GM12878 (cell line): ENCODE measurements at regions not wholly inside any gene's neighbourhood (a gene's known extent, or its start where the extent isn't known, plus 50 kb on each side); places are given as distances from the start of the nearest gene placed in this dataset.

Experiments
- ATAC-seq: fragments of 200-7000 bp; cut with Tn5 transposase; 3 replicates; pipeline ENCODE4 v1.9.1; 2020; ENCODE audit warnings: mild to moderate bottlenecking, moderate library complexity
- BruUV-seq: library from RNA; stranded (reverse); fragments of 400-500 nt; replicated peaks from 2 replicates; lab custom pipeline; 2021; lab: Mats Ljungman, UMichigan
- CTCF ChIA-PET: fragments of 300-600 bp; sonication (Branson Sonifier 250); formaldehyde crosslinking; extraction: SDS; loops from one replicate; lab custom pipeline; 2021; ENCODE audit warnings: inconsistent platforms; lab: Yijun Ruan, JAX
- POLR2A ChIA-PET: fragments of 350-600 bp; formaldehyde crosslinking; extraction: SDS; loops from one replicate; lab custom pipeline; 2021; ENCODE audit warnings: inconsistent platforms; lab: Charles Lee
- RAD21 ChIA-PET: fragments of 300-600 bp; sonication (Branson Sonifier 250); formaldehyde crosslinking; loops from one replicate; lab custom pipeline; 2023; ENCODE audit warnings: antibody characterized with exemption; ENCODE audit not compliant: unreplicated experiment; lab: Charles Lee
- SMC1A ChIA-PET: fragments of 300-600 bp; sonication (Branson Sonifier 250); formaldehyde crosslinking; loops from one replicate; lab custom pipeline; 2023; ENCODE audit not compliant: unreplicated experiment, uncharacterized antibody; lab: Charles Lee
- DNase-seq: peaks from one replicate; pipeline ENCODE4 v3.0.0-alpha.2; 2011; ENCODE audit warnings: low read depth, low spot score
- FAIRE-seq: peaks from 3 replicates; lab custom pipeline; 2011; peaks lifted over from hg19 to GRCh38; lab: Jason Lieb, UNC
- H2AFZ ChIP-seq: 2 replicates; pipeline ENCODE4 v1.6.0; 2011; ENCODE audit warnings: low read depth, low read length, control low read depth; ENCODE audit not compliant: control insufficient read depth
- H3K27ac ChIP-seq: 2 replicates; pipeline ENCODE4 v1.5.1; 2011; ENCODE audit warnings: control low read depth; ENCODE audit not compliant: control insufficient read depth, insufficient read depth
- H3K27me3 ChIP-seq, 2 experiments: replicated peaks in 1 of 2; 2 replicates each; pipeline versions ENCODE4 v1.6.0 to v1.6.1; 2011; ENCODE audit warnings: low read length in 1 of 2; ENCODE audit not compliant: control insufficient read depth in 2 of 2, insufficient read depth in 2 of 2
- H3K36me3 ChIP-seq, 2 experiments: 2 replicates each; pipeline ENCODE4 v1.5.1; 2011; ENCODE audit warnings: low read length in 1 of 2; ENCODE audit not compliant: control insufficient read depth in 2 of 2, insufficient read depth in 2 of 2
- H3K4me1 ChIP-seq: 2 replicates; pipeline ENCODE4 v1.6.1; 2011; ENCODE audit warnings: mild to moderate bottlenecking, low read length, moderate library complexity, mixed read lengths; ENCODE audit not compliant: control insufficient read depth, insufficient read depth
- H3K4me2 ChIP-seq: 2 replicates; pipeline ENCODE4 v1.6.0; 2011; ENCODE audit warnings: control low read depth; ENCODE audit not compliant: control insufficient read depth, insufficient read depth
- H3K4me3 ChIP-seq: fragments of 200-600 bp; sonication (generic); 2 replicates; pipeline ENCODE4 v1.5.1; 2016
- H3K79me2 ChIP-seq: 2 replicates; pipeline ENCODE4 v1.6.0; 2011; ENCODE audit warnings: low read length; ENCODE audit not compliant: control insufficient read depth, insufficient read depth
- H3K9ac ChIP-seq: 2 replicates; pipeline ENCODE4 v1.8.0; 2011; ENCODE audit warnings: low read length, control low read depth, mixed read lengths; ENCODE audit not compliant: control insufficient read depth, insufficient read depth
- H3K9me3 ChIP-seq: replicated peaks from 3 replicates; pipeline ENCODE4 v1.5.1; 2011; ENCODE audit warnings: mild to moderate bottlenecking, low read length; ENCODE audit not compliant: control insufficient read depth, insufficient read depth
- H4K20me1 ChIP-seq: 2 replicates; pipeline ENCODE4 v1.6.0; 2011; ENCODE audit not compliant: control insufficient read depth, insufficient read depth
- ETV6 ChIP-seq, 2 experiments: fragments of 450-650 bp in 1 of 2; IDR thresholded peaks in 1 of 2; conservative IDR thresholded peaks in 1 of 2; 2 replicates each; pipeline ENCODE4 v1.6.1; 2014; ENCODE audit warnings: antibody characterized with exemption in 1 of 2, borderline replicate concordance in 1 of 2, low read depth in 1 of 2, mild to moderate bottlenecking in 1 of 2, moderate library complexity in 1 of 2
- IKZF1 ChIP-seq: fragments of 450-650 bp; conservative IDR thresholded peaks from 2 replicates; pipeline ENCODE4 v1.6.1; 2017; ENCODE audit warnings: antibody characterized with exemption, mild to moderate bottlenecking
- IRF4 ChIP-seq: IDR thresholded peaks from 2 replicates; pipeline ENCODE4 v1.6.1; 2011; ENCODE audit warnings: low read depth, low read length
- RCOR1 ChIP-seq: conservative IDR thresholded peaks from 2 replicates; pipeline ENCODE4 v1.6.1; 2012; ENCODE audit warnings: low read depth, low read length, improper control_type of control experiment
- RUNX3 ChIP-seq: IDR thresholded peaks from 2 replicates; pipeline ENCODE4 v1.6.1; 2012; ENCODE audit warnings: low read length, inconsistent platforms
- SUZ12 ChIP-seq: fragments of 200-600 bp; sonication (generic); IDR thresholded peaks from one replicate; pipeline ENCODE4 v1.6.1; 2018; ENCODE audit warnings: antibody characterized with exemption, mild to moderate bottlenecking; ENCODE audit not compliant: unreplicated experiment
- TCF3 ChIP-seq: IDR thresholded peaks from 2 replicates; pipeline ENCODE4 v1.6.1; 2012; ENCODE audit warnings: low read depth, mild to moderate bottlenecking, low read length, borderline replicate concordance; ENCODE audit not compliant: insufficient read depth
- WGBS: methylation state at CpG from one replicate; pipeline ENCODE4 v1.1.6; 2016; ENCODE audit warnings: low lambda C conversion rate; ENCODE audit not compliant: insufficient replicate concordance, insufficient coverage; ENCODE audit errors: missing lambda C conversion rate; 5-methylcytosine and 5-hydroxymethylcytosine counted together
- in situ Hi-C: fragments of 300-500 bp; cut with MboI; formaldehyde crosslinking; loops from 9 replicates; pipeline ENCODE4 v1.14.3; 2018; ENCODE audit warnings: mixed read lengths
- intact Hi-C: fragments of 100-400 bp; cut with micrococcal nuclease; formaldehyde crosslinking; loops from one replicate; pipeline ENCODE4 v1.14.2; 2022; ENCODE audit not compliant: unreplicated experiment
- TF ChIP-seq, protein P1 (sequence below): fragments of 450-650 bp; IDR thresholded peaks from 2 replicates; pipeline ENCODE4 v1.6.1; 2018; ENCODE audit warnings: borderline replicate concordance, mild to moderate bottlenecking; ENCODE audit not compliant: partially characterized antibody
- TF ChIP-seq, protein P2 (sequence below): IDR thresholded peaks from 2 replicates; pipeline ENCODE4 v1.6.1; 2012; ENCODE audit warnings: mild to moderate bottlenecking, low read depth, low read length
- TF ChIP-seq, protein P3 (sequence below): fragments of 450-650 bp; formaldehyde crosslinking; IDR thresholded peaks from 2 replicates; pipeline ENCODE4 v1.5.0; 2022; ENCODE audit warnings: mild to moderate bottlenecking, missing genetic modification characterization

- H3K27me3 ChIP-seq, result peaks cover 0 to 2% of the 10 kb centered on the region in 2 experiments; a peak in 1 of 4 replicates
- H4K20me1 ChIP-seq, result no peaks in the 10 kb centered on the region
- no peak overlapping the region for H3K27ac ChIP-seq
- DNase-seq, result no peak
- intact Hi-C loops, result no loop called here
- WGBS, result 24% methylated on average over 6 of the region's 6 CpGs
- ChIA-PET CTCF (interaction anchor here (1.8 kb wide), 1 partner anchor 525 kb away, joined by 5 read pairs; no protein-coding TSS in a partner anchor), SMC1A (no interaction called here), RAD21 (no interaction called here), POLR2A (no interaction called here)
- no peak overlapping the region for H2AFZ ChIP-seq
- no peaks in the 10 kb centered on the region for H3K9me3 ChIP-seq
- H3K9ac ChIP-seq, result no peak overlapping the region
- no peaks in the 10 kb centered on the region for H3K79me2 ChIP-seq
- H3K4me1 ChIP-seq, result no peaks in the 10 kb centered on the region
- H3K4me3 ChIP-seq, result no peak overlapping the region
- no peak overlapping the region for H3K4me2 ChIP-seq
- no peak for FAIRE-seq
- BruUV-seq, result no TSS peak
- no peak for ATAC-seq
- in situ Hi-C loops, result no loop called here
- no peaks in the 10 kb centered on the region for H3K36me3 ChIP-seq
- TF ChIP-seq RUNX3 (no peak), ETV6 (conservative IDR thresholded peaks at IDR 0.05 in 1 of 2, IDR thresholded peaks at IDR 0.05 in 1 of 2; ENCODE audit: borderline replicate concordance in 1 of 2, low read depth in 1 of 2) (no peak), TCF3 (no peak), IRF4 (no peak), IKZF1 (no peak), SUZ12 (no peak), RCOR1 (no peak)
- TF ChIP-seq, protein P1, sequence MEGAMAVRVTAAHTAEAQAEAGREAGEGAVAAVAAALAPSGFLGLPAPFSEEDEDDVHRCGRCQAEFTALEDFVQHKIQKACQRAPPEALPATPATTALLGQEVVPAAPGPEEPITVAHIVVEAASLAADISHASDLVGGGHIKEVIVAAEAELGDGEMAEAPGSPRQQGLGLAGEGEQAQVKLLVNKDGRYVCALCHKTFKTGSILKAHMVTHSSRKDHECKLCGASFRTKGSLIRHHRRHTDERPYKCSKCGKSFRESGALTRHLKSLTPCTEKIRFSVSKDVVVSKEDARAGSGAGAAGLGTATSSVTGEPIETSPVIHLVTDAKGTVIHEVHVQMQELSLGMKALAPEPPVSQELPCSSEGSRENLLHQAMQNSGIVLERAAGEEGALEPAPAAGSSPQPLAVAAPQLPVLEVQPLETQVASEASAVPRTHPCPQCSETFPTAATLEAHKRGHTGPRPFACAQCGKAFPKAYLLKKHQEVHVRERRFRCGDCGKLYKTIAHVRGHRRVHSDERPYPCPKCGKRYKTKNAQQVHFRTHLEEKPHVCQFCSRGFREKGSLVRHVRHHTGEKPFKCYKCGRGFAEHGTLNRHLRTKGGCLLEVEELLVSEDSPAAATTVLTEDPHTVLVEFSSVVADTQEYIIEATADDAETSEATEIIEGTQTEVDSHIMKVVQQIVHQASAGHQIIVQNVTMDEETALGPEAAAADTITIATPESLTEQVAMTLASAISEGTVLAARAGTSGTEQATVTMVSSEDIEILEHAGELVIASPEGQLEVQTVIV, result no peak
- TF ChIP-seq, protein P2, sequence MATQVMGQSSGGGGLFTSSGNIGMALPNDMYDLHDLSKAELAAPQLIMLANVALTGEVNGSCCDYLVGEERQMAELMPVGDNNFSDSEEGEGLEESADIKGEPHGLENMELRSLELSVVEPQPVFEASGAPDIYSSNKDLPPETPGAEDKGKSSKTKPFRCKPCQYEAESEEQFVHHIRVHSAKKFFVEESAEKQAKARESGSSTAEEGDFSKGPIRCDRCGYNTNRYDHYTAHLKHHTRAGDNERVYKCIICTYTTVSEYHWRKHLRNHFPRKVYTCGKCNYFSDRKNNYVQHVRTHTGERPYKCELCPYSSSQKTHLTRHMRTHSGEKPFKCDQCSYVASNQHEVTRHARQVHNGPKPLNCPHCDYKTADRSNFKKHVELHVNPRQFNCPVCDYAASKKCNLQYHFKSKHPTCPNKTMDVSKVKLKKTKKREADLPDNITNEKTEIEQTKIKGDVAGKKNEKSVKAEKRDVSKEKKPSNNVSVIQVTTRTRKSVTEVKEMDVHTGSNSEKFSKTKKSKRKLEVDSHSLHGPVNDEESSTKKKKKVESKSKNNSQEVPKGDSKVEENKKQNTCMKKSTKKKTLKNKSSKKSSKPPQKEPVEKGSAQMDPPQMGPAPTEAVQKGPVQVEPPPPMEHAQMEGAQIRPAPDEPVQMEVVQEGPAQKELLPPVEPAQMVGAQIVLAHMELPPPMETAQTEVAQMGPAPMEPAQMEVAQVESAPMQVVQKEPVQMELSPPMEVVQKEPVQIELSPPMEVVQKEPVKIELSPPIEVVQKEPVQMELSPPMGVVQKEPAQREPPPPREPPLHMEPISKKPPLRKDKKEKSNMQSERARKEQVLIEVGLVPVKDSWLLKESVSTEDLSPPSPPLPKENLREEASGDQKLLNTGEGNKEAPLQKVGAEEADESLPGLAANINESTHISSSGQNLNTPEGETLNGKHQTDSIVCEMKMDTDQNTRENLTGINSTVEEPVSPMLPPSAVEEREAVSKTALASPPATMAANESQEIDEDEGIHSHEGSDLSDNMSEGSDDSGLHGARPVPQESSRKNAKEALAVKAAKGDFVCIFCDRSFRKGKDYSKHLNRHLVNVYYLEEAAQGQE, result no peak
- TF ChIP-seq, protein P3, sequence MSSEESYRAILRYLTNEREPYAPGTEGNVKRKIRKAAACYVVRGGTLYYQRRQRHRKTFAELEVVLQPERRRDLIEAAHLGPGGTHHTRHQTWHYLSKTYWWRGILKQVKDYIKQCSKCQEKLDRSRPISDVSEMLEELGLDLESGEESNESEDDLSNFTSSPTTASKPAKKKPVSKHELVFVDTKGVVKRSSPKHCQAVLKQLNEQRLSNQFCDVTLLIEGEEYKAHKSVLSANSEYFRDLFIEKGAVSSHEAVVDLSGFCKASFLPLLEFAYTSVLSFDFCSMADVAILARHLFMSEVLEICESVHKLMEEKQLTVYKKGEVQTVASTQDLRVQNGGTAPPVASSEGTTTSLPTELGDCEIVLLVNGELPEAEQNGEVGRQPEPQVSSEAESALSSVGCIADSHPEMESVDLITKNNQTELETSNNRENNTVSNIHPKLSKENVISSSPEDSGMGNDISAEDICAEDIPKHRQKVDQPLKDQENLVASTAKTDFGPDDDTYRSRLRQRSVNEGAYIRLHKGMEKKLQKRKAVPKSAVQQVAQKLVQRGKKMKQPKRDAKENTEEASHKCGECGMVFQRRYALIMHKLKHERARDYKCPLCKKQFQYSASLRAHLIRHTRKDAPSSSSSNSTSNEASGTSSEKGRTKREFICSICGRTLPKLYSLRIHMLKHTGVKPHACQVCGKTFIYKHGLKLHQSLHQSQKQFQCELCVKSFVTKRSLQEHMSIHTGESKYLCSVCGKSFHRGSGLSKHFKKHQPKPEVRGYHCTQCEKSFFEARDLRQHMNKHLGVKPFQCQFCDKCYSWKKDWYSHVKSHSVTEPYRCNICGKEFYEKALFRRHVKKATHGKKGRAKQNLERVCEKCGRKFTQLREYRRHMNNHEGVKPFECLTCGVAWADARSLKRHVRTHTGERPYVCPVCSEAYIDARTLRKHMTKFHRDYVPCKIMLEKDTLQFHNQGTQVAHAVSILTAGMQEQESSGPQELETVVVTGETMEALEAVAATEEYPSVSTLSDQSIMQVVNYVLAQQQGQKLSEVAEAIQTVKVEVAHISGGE, result no peak
These were observed 97.4 kb upstream of the GPR26 start for GRCh38 chr10:123568751-123569150.
